GM12878 (cell line): ENCODE measurements at regions not wholly inside any gene's neighbourhood (a gene's known extent, or its start where the extent isn't known, plus 50 kb on each side); places are given as distances from the start of the nearest gene placed in this dataset.

Experiments
- ATAC-seq: fragments of 200-7000 bp; cut with Tn5 transposase; 3 replicates; pipeline ENCODE4 v1.9.1; 2020; ENCODE audit warnings: mild to moderate bottlenecking, moderate library complexity
- BruUV-seq: library from RNA; stranded (reverse); fragments of 400-500 nt; replicated peaks from 2 replicates; lab custom pipeline; 2021; lab: Mats Ljungman, UMichigan
- CTCF ChIA-PET: fragments of 300-600 bp; sonication (Branson Sonifier 250); formaldehyde crosslinking; extraction: SDS; loops from one replicate; lab custom pipeline; 2021; ENCODE audit warnings: inconsistent platforms; lab: Yijun Ruan, JAX
- POLR2A ChIA-PET: fragments of 350-600 bp; formaldehyde crosslinking; extraction: SDS; loops from one replicate; lab custom pipeline; 2021; ENCODE audit warnings: inconsistent platforms; lab: Charles Lee
- RAD21 ChIA-PET: fragments of 300-600 bp; sonication (Branson Sonifier 250); formaldehyde crosslinking; loops from one replicate; lab custom pipeline; 2023; ENCODE audit warnings: antibody characterized with exemption; ENCODE audit not compliant: unreplicated experiment; lab: Charles Lee
- SMC1A ChIA-PET: fragments of 300-600 bp; sonication (Branson Sonifier 250); formaldehyde crosslinking; loops from one replicate; lab custom pipeline; 2023; ENCODE audit not compliant: unreplicated experiment, uncharacterized antibody; lab: Charles Lee
- DNase-seq: peaks from one replicate; pipeline ENCODE4 v3.0.0-alpha.2; 2011; ENCODE audit warnings: low read depth, low spot score
- FAIRE-seq: peaks from 3 replicates; lab custom pipeline; 2011; peaks lifted over from hg19 to GRCh38; lab: Jason Lieb, UNC
- H2AFZ ChIP-seq: 2 replicates; pipeline ENCODE4 v1.6.0; 2011; ENCODE audit warnings: low read depth, low read length, control low read depth; ENCODE audit not compliant: control insufficient read depth
- H3K27ac ChIP-seq: 2 replicates; pipeline ENCODE4 v1.5.1; 2011; ENCODE audit warnings: control low read depth; ENCODE audit not compliant: control insufficient read depth, insufficient read depth
- H3K27me3 ChIP-seq, 2 experiments: replicated peaks in 1 of 2; 2 replicates each; pipeline versions ENCODE4 v1.6.0 to v1.6.1; 2011; ENCODE audit warnings: low read length in 1 of 2; ENCODE audit not compliant: control insufficient read depth in 2 of 2, insufficient read depth in 2 of 2
- H3K36me3 ChIP-seq, 2 experiments: 2 replicates each; pipeline ENCODE4 v1.5.1; 2011; ENCODE audit warnings: low read length in 1 of 2; ENCODE audit not compliant: control insufficient read depth in 2 of 2, insufficient read depth in 2 of 2
- H3K4me1 ChIP-seq: 2 replicates; pipeline ENCODE4 v1.6.1; 2011; ENCODE audit warnings: mild to moderate bottlenecking, low read length, moderate library complexity, mixed read lengths; ENCODE audit not compliant: control insufficient read depth, insufficient read depth
- H3K4me2 ChIP-seq: 2 replicates; pipeline ENCODE4 v1.6.0; 2011; ENCODE audit warnings: control low read depth; ENCODE audit not compliant: control insufficient read depth, insufficient read depth
- H3K4me3 ChIP-seq: fragments of 200-600 bp; sonication (generic); 2 replicates; pipeline ENCODE4 v1.5.1; 2016
- H3K79me2 ChIP-seq: 2 replicates; pipeline ENCODE4 v1.6.0; 2011; ENCODE audit warnings: low read length; ENCODE audit not compliant: control insufficient read depth, insufficient read depth
- H3K9ac ChIP-seq: 2 replicates; pipeline ENCODE4 v1.8.0; 2011; ENCODE audit warnings: low read length, control low read depth, mixed read lengths; ENCODE audit not compliant: control insufficient read depth, insufficient read depth
- H3K9me3 ChIP-seq: replicated peaks from 3 replicates; pipeline ENCODE4 v1.5.1; 2011; ENCODE audit warnings: mild to moderate bottlenecking, low read length; ENCODE audit not compliant: control insufficient read depth, insufficient read depth
- H4K20me1 ChIP-seq: 2 replicates; pipeline ENCODE4 v1.6.0; 2011; ENCODE audit not compliant: control insufficient read depth, insufficient read depth
- CBX5 ChIP-seq: sonication (generic); IDR thresholded peaks from 2 replicates; pipeline ENCODE4 v1.6.1; 2016; ENCODE audit warnings: low read depth, moderate library complexity, mild to moderate bottlenecking, inconsistent platforms
- ETV6 ChIP-seq, 2 experiments: fragments of 450-650 bp in 1 of 2; IDR thresholded peaks in 1 of 2; conservative IDR thresholded peaks in 1 of 2; 2 replicates each; pipeline ENCODE4 v1.6.1; 2014; ENCODE audit warnings: antibody characterized with exemption in 1 of 2, borderline replicate concordance in 1 of 2, low read depth in 1 of 2, mild to moderate bottlenecking in 1 of 2, moderate library complexity in 1 of 2
- EZH2 ChIP-seq: IDR thresholded peaks from 2 replicates; pipeline ENCODE4 v1.6.1; 2012; ENCODE audit warnings: low read depth, mild to moderate bottlenecking, control low read depth, inconsistent platforms, low read length, borderline replicate concordance; ENCODE audit not compliant: control insufficient read depth
- FOXM1 ChIP-seq: IDR thresholded peaks from 2 replicates; pipeline ENCODE4 v1.6.1; 2012; ENCODE audit warnings: low read depth, mild to moderate bottlenecking, inconsistent platforms, low read length, moderate library complexity
- KDM1A ChIP-seq: fragments of 200-600 bp; sonication (generic); IDR thresholded peaks from 2 replicates; pipeline ENCODE4 v1.6.1; 2016; ENCODE audit warnings: borderline replicate concordance
- NR2F1 ChIP-seq: fragments of 450-650 bp; conservative IDR thresholded peaks from 2 replicates; pipeline ENCODE4 v1.6.1; 2017; ENCODE audit warnings: mild to moderate bottlenecking
- NRF1 ChIP-seq: conservative IDR thresholded peaks from 2 replicates; pipeline ENCODE4 v1.6.1; 2011; ENCODE audit warnings: mild to moderate bottlenecking, low read depth, low read length, improper control_type of control experiment
- POLR2A ChIP-seq: IDR thresholded peaks from 2 replicates; pipeline ENCODE4 v1.6.1; 2011; ENCODE audit warnings: low read depth, mild to moderate bottlenecking, low read length
- RELA ChIP-seq: fragments of 450-650 bp; IDR thresholded peaks from 2 replicates; pipeline ENCODE4 v1.8.0; 2014; ENCODE audit warnings: borderline replicate concordance; ENCODE audit not compliant: partially characterized antibody
- SMAD1 ChIP-seq: fragments of 450-650 bp; IDR thresholded peaks from 2 replicates; pipeline ENCODE4 v1.6.1; 2018; ENCODE audit warnings: mild to moderate bottlenecking, low read depth; ENCODE audit not compliant: partially characterized antibody
- SUZ12 ChIP-seq: fragments of 200-600 bp; sonication (generic); IDR thresholded peaks from one replicate; pipeline ENCODE4 v1.6.1; 2018; ENCODE audit warnings: antibody characterized with exemption, mild to moderate bottlenecking; ENCODE audit not compliant: unreplicated experiment
- WRNIP1 ChIP-seq: IDR thresholded peaks from 2 replicates; pipeline ENCODE4 v1.6.1; 2011; ENCODE audit warnings: low read depth, low read length, improper control_type of control experiment, borderline replicate concordance
- ZNF217 ChIP-seq: fragments of 450-650 bp; IDR thresholded peaks from 2 replicates; pipeline ENCODE4 v1.6.1; 2017; ENCODE audit warnings: antibody characterized with exemption, mild to moderate bottlenecking
- ZZZ3 ChIP-seq: IDR thresholded peaks from 2 replicates; pipeline ENCODE4 v1.6.1; 2011; ENCODE audit warnings: low read depth; ENCODE audit not compliant: control insufficient read depth, insufficient read length
- WGBS: methylation state at CpG from one replicate; pipeline ENCODE4 v1.1.6; 2016; ENCODE audit warnings: low lambda C conversion rate; ENCODE audit not compliant: insufficient replicate concordance, insufficient coverage; ENCODE audit errors: missing lambda C conversion rate; 5-methylcytosine and 5-hydroxymethylcytosine counted together
- in situ Hi-C: fragments of 300-500 bp; cut with MboI; formaldehyde crosslinking; loops from 9 replicates; pipeline ENCODE4 v1.14.3; 2018; ENCODE audit warnings: mixed read lengths
- intact Hi-C: fragments of 100-400 bp; cut with micrococcal nuclease; formaldehyde crosslinking; loops from one replicate; pipeline ENCODE4 v1.14.2; 2022; ENCODE audit not compliant: unreplicated experiment
- TF ChIP-seq, protein P1 (sequence below): IDR thresholded peaks from 2 replicates; pipeline ENCODE4 v1.6.1; 2011; ENCODE audit warnings: low read depth, low read length, improper control_type of control experiment, borderline replicate concordance
- TF ChIP-seq, protein P2 (sequence below): fragments of 450-650 bp; conservative IDR thresholded peaks from 2 replicates; pipeline ENCODE4 v1.6.1; 2017; ENCODE audit warnings: mild to moderate bottlenecking, moderate library complexity
- TF ChIP-seq, protein P3 (sequence below): fragments of 450-650 bp; IDR thresholded peaks from 2 replicates; pipeline ENCODE4 v1.6.1; 2017; ENCODE audit warnings: mild to moderate bottlenecking
- TF ChIP-seq, protein P4 (sequence below): IDR thresholded peaks from 2 replicates; pipeline ENCODE4 v1.6.1; 2012; ENCODE audit warnings: low read depth, low read length, improper control_type of control experiment

DNA sequence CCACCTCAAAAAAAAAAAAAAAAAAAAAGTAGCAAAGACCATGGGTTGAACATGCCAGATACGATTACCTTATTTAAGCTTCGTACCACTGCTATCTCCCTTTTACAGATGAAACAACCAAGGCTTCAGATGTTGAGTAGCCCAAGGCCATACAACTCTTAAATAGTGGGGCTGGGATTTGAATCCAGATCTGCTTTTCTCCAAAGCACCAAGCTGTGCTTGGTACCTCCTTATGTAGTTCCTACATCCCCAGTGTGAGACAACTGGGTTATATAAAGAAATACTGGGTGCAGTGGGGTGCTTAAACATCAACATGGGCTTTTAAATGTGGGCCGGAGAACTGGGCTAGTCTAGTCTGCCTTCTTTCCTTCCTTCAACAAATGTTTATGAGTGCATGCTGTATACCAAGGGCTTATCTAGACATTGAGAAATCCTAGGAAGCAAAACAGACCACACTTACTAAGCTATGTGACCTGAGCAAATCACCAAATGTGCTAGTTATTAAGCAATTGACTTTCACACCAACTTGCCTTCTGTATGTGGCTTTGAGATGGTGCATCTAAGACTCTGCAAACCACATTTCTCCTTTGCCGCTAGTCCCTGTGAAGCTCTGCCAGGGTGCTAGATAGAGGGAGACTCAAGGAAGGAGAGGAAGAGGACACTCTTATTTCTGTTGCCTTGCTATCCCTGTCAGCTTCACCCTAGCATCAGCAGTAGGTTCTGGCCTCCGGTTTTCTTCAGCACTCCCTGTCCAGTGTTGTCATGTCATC is 201.4 kb upstream of the FOXN2 start:
- no peak for DNase-seq
- H3K9ac ChIP-seq = no peak overlapping the region
- no peaks in the 10 kb centered on the region for H3K27me3 ChIP-seq
- ChIA-PET CTCF (interaction anchor here (0.6 to 1.5 kb wide), 8 partner anchors 23 to 320 kb away, joined by 3 to 5 read pairs (median 3); no protein-coding TSS in a partner anchor), RAD21 (interaction anchor here (0.6 to 1.6 kb wide), 6 partner anchors 20 to 307 kb away, joined by 3 to 7 read pairs (median 3); no protein-coding TSS in a partner anchor), POLR2A (interaction anchor here (0.6 to 0.9 kb wide), 4 partner anchors 75 to 307 kb away, joined by 3 to 7 read pairs (median 4); no protein-coding TSS in a partner anchor), SMC1A (interaction anchor here (0.7 to 2.1 kb wide), 13 partner anchors 87 to 335 kb away, joined by 3 to 11 read pairs (median 3); no protein-coding TSS in a partner anchor)
- no peak for ATAC-seq
- in situ Hi-C loops (no loop called here), intact Hi-C loops (no loop called here)
- no peak overlapping the region for H3K27ac ChIP-seq
- H3K4me2 ChIP-seq = no peak overlapping the region
- H3K9me3 ChIP-seq = no peaks in the 10 kb centered on the region
- FAIRE-seq = no peak
- 91% methylated on average over 5 of the region's 5 CpGs for WGBS
- no peak overlapping the region for H3K4me3 ChIP-seq
- no peak overlapping the region for H2AFZ ChIP-seq
- no peaks in the 10 kb centered on the region for H4K20me1 ChIP-seq
- H3K79me2 ChIP-seq = no peaks in the 10 kb centered on the region
- no peaks in the 10 kb centered on the region for H3K36me3 ChIP-seq
- peaks cover 8% of the 10 kb centered on the region for H3K4me1 ChIP-seq
- no TSS peak for BruUV-seq
- TF ChIP-seq POLR2A (no peak), WRNIP1 (no peak), SMAD1 (no peak), EZH2 (no peak), RELA (no peak), KDM1A (no peak), SUZ12 (no peak), CBX5 (no peak), ZNF217 (no peak), NRF1 (no peak), ETV6 (conservative IDR thresholded peaks at IDR 0.05 in 1 of 2, IDR thresholded peaks at IDR 0.05 in 1 of 2; ENCODE audit: borderline replicate concordance in 1 of 2, low read depth in 1 of 2) (no peak), NR2F1 (no peak), ZZZ3 (no peak), FOXM1 (no peak)
- TF ChIP-seq, protein P1, sequence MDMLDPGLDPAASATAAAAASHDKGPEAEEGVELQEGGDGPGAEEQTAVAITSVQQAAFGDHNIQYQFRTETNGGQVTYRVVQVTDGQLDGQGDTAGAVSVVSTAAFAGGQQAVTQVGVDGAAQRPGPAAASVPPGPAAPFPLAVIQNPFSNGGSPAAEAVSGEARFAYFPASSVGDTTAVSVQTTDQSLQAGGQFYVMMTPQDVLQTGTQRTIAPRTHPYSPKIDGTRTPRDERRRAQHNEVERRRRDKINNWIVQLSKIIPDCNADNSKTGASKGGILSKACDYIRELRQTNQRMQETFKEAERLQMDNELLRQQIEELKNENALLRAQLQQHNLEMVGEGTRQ = no peak
- TF ChIP-seq, protein P2, sequence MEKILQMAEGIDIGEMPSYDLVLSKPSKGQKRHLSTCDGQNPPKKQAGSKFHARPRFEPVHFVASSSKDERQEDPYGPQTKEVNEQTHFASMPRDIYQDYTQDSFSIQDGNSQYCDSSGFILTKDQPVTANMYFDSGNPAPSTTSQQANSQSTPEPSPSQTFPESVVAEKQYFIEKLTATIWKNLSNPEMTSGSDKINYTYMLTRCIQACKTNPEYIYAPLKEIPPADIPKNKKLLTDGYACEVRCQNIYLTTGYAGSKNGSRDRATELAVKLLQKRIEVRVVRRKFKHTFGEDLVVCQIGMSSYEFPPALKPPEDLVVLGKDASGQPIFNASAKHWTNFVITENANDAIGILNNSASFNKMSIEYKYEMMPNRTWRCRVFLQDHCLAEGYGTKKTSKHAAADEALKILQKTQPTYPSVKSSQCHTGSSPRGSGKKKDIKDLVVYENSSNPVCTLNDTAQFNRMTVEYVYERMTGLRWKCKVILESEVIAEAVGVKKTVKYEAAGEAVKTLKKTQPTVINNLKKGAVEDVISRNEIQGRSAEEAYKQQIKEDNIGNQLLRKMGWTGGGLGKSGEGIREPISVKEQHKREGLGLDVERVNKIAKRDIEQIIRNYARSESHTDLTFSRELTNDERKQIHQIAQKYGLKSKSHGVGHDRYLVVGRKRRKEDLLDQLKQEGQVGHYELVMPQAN = no peak
- TF ChIP-seq, protein P3, sequence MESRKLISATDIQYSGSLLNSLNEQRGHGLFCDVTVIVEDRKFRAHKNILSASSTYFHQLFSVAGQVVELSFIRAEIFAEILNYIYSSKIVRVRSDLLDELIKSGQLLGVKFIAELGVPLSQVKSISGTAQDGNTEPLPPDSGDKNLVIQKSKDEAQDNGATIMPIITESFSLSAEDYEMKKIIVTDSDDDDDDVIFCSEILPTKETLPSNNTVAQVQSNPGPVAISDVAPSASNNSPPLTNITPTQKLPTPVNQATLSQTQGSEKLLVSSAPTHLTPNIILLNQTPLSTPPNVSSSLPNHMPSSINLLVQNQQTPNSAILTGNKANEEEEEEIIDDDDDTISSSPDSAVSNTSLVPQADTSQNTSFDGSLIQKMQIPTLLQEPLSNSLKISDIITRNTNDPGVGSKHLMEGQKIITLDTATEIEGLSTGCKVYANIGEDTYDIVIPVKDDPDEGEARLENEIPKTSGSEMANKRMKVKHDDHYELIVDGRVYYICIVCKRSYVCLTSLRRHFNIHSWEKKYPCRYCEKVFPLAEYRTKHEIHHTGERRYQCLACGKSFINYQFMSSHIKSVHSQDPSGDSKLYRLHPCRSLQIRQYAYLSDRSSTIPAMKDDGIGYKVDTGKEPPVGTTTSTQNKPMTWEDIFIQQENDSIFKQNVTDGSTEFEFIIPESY = no peak
- TF ChIP-seq, protein P4, sequence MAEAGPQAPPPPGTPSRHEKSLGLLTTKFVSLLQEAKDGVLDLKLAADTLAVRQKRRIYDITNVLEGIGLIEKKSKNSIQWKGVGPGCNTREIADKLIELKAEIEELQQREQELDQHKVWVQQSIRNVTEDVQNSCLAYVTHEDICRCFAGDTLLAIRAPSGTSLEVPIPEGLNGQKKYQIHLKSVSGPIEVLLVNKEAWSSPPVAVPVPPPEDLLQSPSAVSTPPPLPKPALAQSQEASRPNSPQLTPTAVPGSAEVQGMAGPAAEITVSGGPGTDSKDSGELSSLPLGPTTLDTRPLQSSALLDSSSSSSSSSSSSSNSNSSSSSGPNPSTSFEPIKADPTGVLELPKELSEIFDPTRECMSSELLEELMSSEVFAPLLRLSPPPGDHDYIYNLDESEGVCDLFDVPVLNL = no peak
